GM23338 (cell line): ENCODE measurements at regions not wholly inside any gene's neighbourhood (a gene's known extent, or its start where the extent isn't known, plus 50 kb on each side); places are given as distances from the start of the nearest gene placed in this dataset.

Experiments used
- ATAC-seq: fragments of 200-7000 bp; cut with Tn5 transposase; 3 replicates; pipeline ENCODE4 v1.9.1; 2020
- DNase-seq: peaks from one replicate; pipeline ENCODE4 v3.0.0-alpha.2; 2015; ENCODE audit warnings: low spot score
- H2AFZ ChIP-seq: fragments of 200-600 bp; sonication (generic); 2 replicates; pipeline ENCODE4 v1.8.0; 2016; ENCODE audit warnings: antibody characterized with exemption, mild to moderate bottlenecking, moderate library complexity
- H3F3A ChIP-seq: fragments of 200-600 bp; sonication (generic); replicated peaks from 2 replicates; pipeline ENCODE4 v1.8.0; 2017; ENCODE audit warnings: antibody characterized with exemption, mixed run types, low read depth
- H3K27ac ChIP-seq: fragments of 200-600 bp; sonication (generic); 2 replicates; pipeline ENCODE4 v1.6.1; 2016; ENCODE audit warnings: low read depth
- H3K27me3 ChIP-seq: fragments of 200-600 bp; sonication (generic); 2 replicates; pipeline ENCODE4 v1.8.0; 2016; ENCODE audit warnings: mild to moderate bottlenecking, mixed run types, moderate library complexity; ENCODE audit not compliant: insufficient read depth
- H3K36me3 ChIP-seq: fragments of 200-600 bp; sonication (generic); 2 replicates; pipeline ENCODE4 v1.8.0; 2016; ENCODE audit warnings: mild to moderate bottlenecking; ENCODE audit not compliant: insufficient read depth
- H3K4me1 ChIP-seq: fragments of 200-600 bp; sonication (generic); 2 replicates; pipeline ENCODE4 v1.8.0; 2016; ENCODE audit warnings: mild to moderate bottlenecking, moderate library complexity; ENCODE audit not compliant: insufficient read depth
- H3K4me2 ChIP-seq: fragments of 200-600 bp; sonication (generic); 2 replicates; pipeline ENCODE4 v1.7.1; 2017; ENCODE audit warnings: mixed run types
- H3K4me3 ChIP-seq: fragments of 200-600 bp; sonication (generic); 2 replicates; pipeline ENCODE4 v1.6.1; 2016; ENCODE audit warnings: mixed run types
- H3K79me2 ChIP-seq: fragments of 200-600 bp; sonication (generic); replicated peaks from 2 replicates; pipeline ENCODE4 v1.8.0; 2017; ENCODE audit warnings: mild to moderate bottlenecking; ENCODE audit not compliant: insufficient read depth
- H3K9me2 ChIP-seq: fragments of 200-600 bp; sonication (generic); 2 replicates; pipeline ENCODE4 v1.8.0; 2017; ENCODE audit not compliant: insufficient read depth
- H4K20me1 ChIP-seq: fragments of 200-600 bp; sonication (generic); replicated peaks from 2 replicates; pipeline ENCODE4 v1.8.0; 2017; ENCODE audit warnings: mild to moderate bottlenecking; ENCODE audit not compliant: insufficient read depth
- H3K27ac Mint-ChIP-seq: 2 replicates; pipeline ENCODE4 v1.8.0; 2020; ENCODE audit warnings: inconsistent platforms, mild to moderate bottlenecking, moderate library complexity, mixed read lengths
- H3K27me3 Mint-ChIP-seq: 3 replicates; pipeline ENCODE4 v1.8.0; 2022; ENCODE audit warnings: low read depth, mild to moderate bottlenecking, moderate library complexity, mixed read lengths, inconsistent platforms; ENCODE audit not compliant: insufficient read depth, poor library complexity
- H3K36me3 Mint-ChIP-seq: 3 replicates; pipeline ENCODE4 v1.8.0; 2021; ENCODE audit warnings: low read depth, mild to moderate bottlenecking, inconsistent platforms, moderate library complexity, mixed read lengths
- H3K4me1 Mint-ChIP-seq: 3 replicates; pipeline ENCODE4 v1.8.0; 2020; ENCODE audit warnings: mild to moderate bottlenecking, inconsistent platforms, mixed read lengths
- H3K4me3 Mint-ChIP-seq: 3 replicates; pipeline ENCODE4 v1.8.0; 2021; ENCODE audit warnings: moderate library complexity, mild to moderate bottlenecking, inconsistent platforms, mixed read lengths
- H3K9me3 Mint-ChIP-seq: 3 replicates; pipeline ENCODE4 v1.8.0; 2020; ENCODE audit warnings: moderate library complexity, mild to moderate bottlenecking, inconsistent platforms, mixed read lengths
- CREB1 ChIP-seq: fragments of 250-450 bp; sonication (Bioruptor Pico); IDR thresholded peaks from 2 replicates; pipeline ENCODE4 v1.5.0; 2020; ENCODE audit warnings: low read depth, mild to moderate bottlenecking, moderate library complexity
- EZH2 ChIP-seq: fragments of 200-600 bp; sonication (generic); IDR thresholded peaks from one replicate; pipeline ENCODE4 v1.8.0; 2017; ENCODE audit warnings: antibody characterized with exemption, mild to moderate bottlenecking, low read depth; ENCODE audit not compliant: unreplicated experiment
- EZH2phosphoT487 ChIP-seq: fragments of 200-600 bp; sonication (generic); IDR thresholded peaks from one replicate; pipeline ENCODE4 v1.8.1; 2018; ENCODE audit warnings: antibody characterized with exemption; ENCODE audit not compliant: unreplicated experiment
- JUNB ChIP-seq: IDR thresholded peaks from one replicate; pipeline ENCODE4 v1.6.1; 2016; ENCODE audit warnings: antibody characterized with exemption; ENCODE audit not compliant: unreplicated experiment
- NANOG ChIP-seq: IDR thresholded peaks from 2 replicates; pipeline ENCODE4 v1.6.1; 2016; ENCODE audit warnings: antibody characterized with exemption, borderline replicate concordance
- POLR2AphosphoS5 ChIP-seq: IDR thresholded peaks from 2 replicates; pipeline ENCODE4 v1.6.1; 2016; ENCODE audit warnings: antibody characterized with exemption, low read depth
- STAT1 ChIP-seq: IDR thresholded peaks from one replicate; pipeline ENCODE4 v1.6.1; 2016; ENCODE audit warnings: antibody characterized with exemption; ENCODE audit not compliant: unreplicated experiment
- ZNF114 ChIP-seq: fragments of 250-450 bp; sonication (Bioruptor Pico); IDR thresholded peaks from 2 replicates; pipeline ENCODE4 v1.5.0; 2020; ENCODE audit warnings: mild to moderate bottlenecking, moderate library complexity
- ZNF331 ChIP-seq: fragments of 250-450 bp; sonication (Bioruptor Pico); IDR thresholded peaks from 2 replicates; pipeline ENCODE4 v1.5.0; 2020; ENCODE audit warnings: low read depth, mild to moderate bottlenecking, moderate library complexity
- ZNF462 ChIP-seq: fragments of 250-450 bp; sonication (Bioruptor Pico); IDR thresholded peaks from 2 replicates; pipeline ENCODE4 v1.5.0; 2020; ENCODE audit warnings: mild to moderate bottlenecking, moderate library complexity
- TF ChIP-seq, protein P1 (sequence below), 2 experiments: fragments of 200-600 bp in 1 of 2; sonication (generic) in 1 of 2; conservative IDR thresholded peaks; 2 replicates each; pipeline versions ENCODE4 v1.5.1 to v1.6.1; 2016 to 2017; ENCODE audit warnings: antibody characterized with exemption in 2 of 2, low read depth in 2 of 2, mild to moderate bottlenecking in 2 of 2, moderate library complexity in 1 of 2
- TF ChIP-seq, protein P2 (sequence below): IDR thresholded peaks from 2 replicates; pipeline ENCODE4 v1.6.1; 2016; ENCODE audit warnings: antibody characterized with exemption
- TF ChIP-seq, protein P3 (sequence below): IDR thresholded peaks from one replicate; pipeline ENCODE4 v1.6.1; 2018; ENCODE audit warnings: antibody characterized with exemption; ENCODE audit not compliant: unreplicated experiment

DNA sequence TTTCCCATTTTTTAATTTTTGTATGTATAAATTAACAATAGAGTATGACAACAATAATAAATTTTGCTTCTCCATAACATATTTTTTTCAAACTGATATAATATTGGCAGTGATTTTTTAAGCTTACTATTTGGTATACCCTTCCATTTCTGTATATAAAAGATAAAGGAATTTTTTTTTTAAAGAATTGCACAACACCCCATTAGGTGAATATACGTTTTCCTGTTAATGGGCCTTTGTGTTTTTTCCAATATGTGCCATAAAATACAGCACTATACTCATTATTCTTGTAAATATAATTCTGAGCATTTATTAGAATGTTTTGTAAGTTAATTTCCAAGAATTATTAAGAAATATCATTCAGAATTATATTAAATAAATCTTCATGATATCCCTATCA is 515.2 kb upstream of the RGS18 start:
- no peak overlapping the region for H3K4me3 ChIP-seq
- H3K36me3 ChIP-seq: no peaks in the 10 kb centered on the region
- H3K4me3 Mint-ChIP-seq: no peak overlapping the region
- H3K27me3 ChIP-seq: no peaks in the 10 kb centered on the region
- no peaks in the 10 kb centered on the region for H3K9me2 ChIP-seq
- DNase-seq: no peak
- H3K27ac Mint-ChIP-seq: no peak overlapping the region
- H3K79me2 ChIP-seq: no peaks in the 10 kb centered on the region
- no peaks in the 10 kb centered on the region for H3K36me3 Mint-ChIP-seq
- H3K27ac ChIP-seq: no peak overlapping the region
- H3F3A ChIP-seq: no peaks in the 10 kb centered on the region
- no peaks in the 10 kb centered on the region for H3K9me3 Mint-ChIP-seq
- no peak overlapping the region for H3K4me2 ChIP-seq
- H2AFZ ChIP-seq: no peak overlapping the region
- no peaks in the 10 kb centered on the region for H3K4me1 Mint-ChIP-seq
- TF ChIP-seq EZH2 (no peak), CREB1 (CRISPR knock-in tag) (no peak), ZNF462 (CRISPR knock-in tag) (no peak), POLR2AphosphoS5 (no peak), JUNB (no peak), ZNF114 (CRISPR knock-in tag) (no peak), STAT1 (no peak), EZH2phosphoT487 (no peak), NANOG (no peak), ZNF331 (no peak)
- TF ChIP-seq, protein P1, sequence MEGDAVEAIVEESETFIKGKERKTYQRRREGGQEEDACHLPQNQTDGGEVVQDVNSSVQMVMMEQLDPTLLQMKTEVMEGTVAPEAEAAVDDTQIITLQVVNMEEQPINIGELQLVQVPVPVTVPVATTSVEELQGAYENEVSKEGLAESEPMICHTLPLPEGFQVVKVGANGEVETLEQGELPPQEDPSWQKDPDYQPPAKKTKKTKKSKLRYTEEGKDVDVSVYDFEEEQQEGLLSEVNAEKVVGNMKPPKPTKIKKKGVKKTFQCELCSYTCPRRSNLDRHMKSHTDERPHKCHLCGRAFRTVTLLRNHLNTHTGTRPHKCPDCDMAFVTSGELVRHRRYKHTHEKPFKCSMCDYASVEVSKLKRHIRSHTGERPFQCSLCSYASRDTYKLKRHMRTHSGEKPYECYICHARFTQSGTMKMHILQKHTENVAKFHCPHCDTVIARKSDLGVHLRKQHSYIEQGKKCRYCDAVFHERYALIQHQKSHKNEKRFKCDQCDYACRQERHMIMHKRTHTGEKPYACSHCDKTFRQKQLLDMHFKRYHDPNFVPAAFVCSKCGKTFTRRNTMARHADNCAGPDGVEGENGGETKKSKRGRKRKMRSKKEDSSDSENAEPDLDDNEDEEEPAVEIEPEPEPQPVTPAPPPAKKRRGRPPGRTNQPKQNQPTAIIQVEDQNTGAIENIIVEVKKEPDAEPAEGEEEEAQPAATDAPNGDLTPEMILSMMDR (conservative IDR thresholded peaks at IDR 0.05; ENCODE audit: low read depth in 2 of 2): no peak
- TF ChIP-seq, protein P2, sequence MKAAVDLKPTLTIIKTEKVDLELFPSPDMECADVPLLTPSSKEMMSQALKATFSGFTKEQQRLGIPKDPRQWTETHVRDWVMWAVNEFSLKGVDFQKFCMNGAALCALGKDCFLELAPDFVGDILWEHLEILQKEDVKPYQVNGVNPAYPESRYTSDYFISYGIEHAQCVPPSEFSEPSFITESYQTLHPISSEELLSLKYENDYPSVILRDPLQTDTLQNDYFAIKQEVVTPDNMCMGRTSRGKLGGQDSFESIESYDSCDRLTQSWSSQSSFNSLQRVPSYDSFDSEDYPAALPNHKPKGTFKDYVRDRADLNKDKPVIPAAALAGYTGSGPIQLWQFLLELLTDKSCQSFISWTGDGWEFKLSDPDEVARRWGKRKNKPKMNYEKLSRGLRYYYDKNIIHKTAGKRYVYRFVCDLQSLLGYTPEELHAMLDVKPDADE: no peak
- TF ChIP-seq, protein P3, sequence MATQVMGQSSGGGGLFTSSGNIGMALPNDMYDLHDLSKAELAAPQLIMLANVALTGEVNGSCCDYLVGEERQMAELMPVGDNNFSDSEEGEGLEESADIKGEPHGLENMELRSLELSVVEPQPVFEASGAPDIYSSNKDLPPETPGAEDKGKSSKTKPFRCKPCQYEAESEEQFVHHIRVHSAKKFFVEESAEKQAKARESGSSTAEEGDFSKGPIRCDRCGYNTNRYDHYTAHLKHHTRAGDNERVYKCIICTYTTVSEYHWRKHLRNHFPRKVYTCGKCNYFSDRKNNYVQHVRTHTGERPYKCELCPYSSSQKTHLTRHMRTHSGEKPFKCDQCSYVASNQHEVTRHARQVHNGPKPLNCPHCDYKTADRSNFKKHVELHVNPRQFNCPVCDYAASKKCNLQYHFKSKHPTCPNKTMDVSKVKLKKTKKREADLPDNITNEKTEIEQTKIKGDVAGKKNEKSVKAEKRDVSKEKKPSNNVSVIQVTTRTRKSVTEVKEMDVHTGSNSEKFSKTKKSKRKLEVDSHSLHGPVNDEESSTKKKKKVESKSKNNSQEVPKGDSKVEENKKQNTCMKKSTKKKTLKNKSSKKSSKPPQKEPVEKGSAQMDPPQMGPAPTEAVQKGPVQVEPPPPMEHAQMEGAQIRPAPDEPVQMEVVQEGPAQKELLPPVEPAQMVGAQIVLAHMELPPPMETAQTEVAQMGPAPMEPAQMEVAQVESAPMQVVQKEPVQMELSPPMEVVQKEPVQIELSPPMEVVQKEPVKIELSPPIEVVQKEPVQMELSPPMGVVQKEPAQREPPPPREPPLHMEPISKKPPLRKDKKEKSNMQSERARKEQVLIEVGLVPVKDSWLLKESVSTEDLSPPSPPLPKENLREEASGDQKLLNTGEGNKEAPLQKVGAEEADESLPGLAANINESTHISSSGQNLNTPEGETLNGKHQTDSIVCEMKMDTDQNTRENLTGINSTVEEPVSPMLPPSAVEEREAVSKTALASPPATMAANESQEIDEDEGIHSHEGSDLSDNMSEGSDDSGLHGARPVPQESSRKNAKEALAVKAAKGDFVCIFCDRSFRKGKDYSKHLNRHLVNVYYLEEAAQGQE: no peak
- H4K20me1 ChIP-seq: no peaks in the 10 kb centered on the region
- H3K27me3 Mint-ChIP-seq: no peaks in the 10 kb centered on the region
- ATAC-seq: no peak
- no peaks in the 10 kb centered on the region for H3K4me1 ChIP-seq
